ENCODE measurements at regions not wholly inside any gene's neighbourhood (a gene's known extent, or its start where the extent isn't known, plus 50 kb on each side); places are given as distances from the start of the nearest gene placed in this dataset.

- Histone ChIP-seq H3K79me2 (ENCODE audit: control insufficient read depth, insufficient read depth, low read length) (no peaks in the 10 kb centered on the region), H4K20me1 (ENCODE audit: control insufficient read depth, extremely low read depth, insufficient read depth, low read length) (no peaks in the 10 kb centered on the region), H3K9ac (ENCODE audit: control insufficient read depth, extremely low read depth, insufficient read depth, low read length) (no peak overlapping the region), H3K9me1 (ENCODE audit: control insufficient read depth, extremely low read depth, insufficient read depth, low read length) (no peaks in the 10 kb centered on the region), H3K4me2 (ENCODE audit: control insufficient read depth, extremely low read depth, insufficient read depth, low read depth, low read length) (no peak overlapping the region), H3K36me3 (ENCODE audit: control insufficient read depth in 2 of 2, extremely low read depth in 1 of 2, insufficient read depth in 2 of 2, low read length in 2 of 2) (no peaks in the 10 kb centered on the region), H2AFZ (ENCODE audit: control insufficient read depth, low read length) (no peak overlapping the region), H3K27ac (ENCODE audit: control insufficient read depth, insufficient read depth, low read length) (no peak overlapping the region), H3K4me1 (ENCODE audit: control insufficient read depth, extremely low read depth, insufficient read depth, low read length) (no peaks in the 10 kb centered on the region), H3K9me3 (ENCODE audit: control insufficient read depth, low read depth, low read length) (no peaks in the 10 kb centered on the region), H3K4me3 (ENCODE audit: control insufficient read depth in 2 of 3, extremely low read depth in 1 of 3, insufficient read depth in 2 of 3, low read depth in 1 of 3, low read length in 3 of 3) (no peak overlapping the region), H3K27me3 (ENCODE audit: control insufficient read depth, extremely low read depth, insufficient read depth, low read length) (no peaks in the 10 kb centered on the region)
- TF ChIP-seq EZH2 (IDR thresholded peaks at IDR 0.05; ENCODE audit: low read length): no peak
- TF ChIP-seq CTCF (optimal IDR thresholded peaks at IDR 0.05 in 1 of 3, IDR thresholded peaks at IDR 0.05 in 1 of 3, conservative IDR thresholded peaks at IDR 0.05 in 1 of 3; ENCODE audit: extremely low read depth in 1 of 3, insufficient read depth in 2 of 3, low read length in 3 of 3): no peak
- dilution Hi-C loops (cut with MboI; ENCODE audit: extremely low pct_ligation_motif_present, low sequenced_read_pairs): no loop called here
- FAIRE-seq (no peak), DNase-seq (ENCODE audit: low read depth, low spot score) (no peak)
Observed at GRCh38 chr2:183829931-183830330, 705.7 kb downstream of the NUP35 start.

DNA sequence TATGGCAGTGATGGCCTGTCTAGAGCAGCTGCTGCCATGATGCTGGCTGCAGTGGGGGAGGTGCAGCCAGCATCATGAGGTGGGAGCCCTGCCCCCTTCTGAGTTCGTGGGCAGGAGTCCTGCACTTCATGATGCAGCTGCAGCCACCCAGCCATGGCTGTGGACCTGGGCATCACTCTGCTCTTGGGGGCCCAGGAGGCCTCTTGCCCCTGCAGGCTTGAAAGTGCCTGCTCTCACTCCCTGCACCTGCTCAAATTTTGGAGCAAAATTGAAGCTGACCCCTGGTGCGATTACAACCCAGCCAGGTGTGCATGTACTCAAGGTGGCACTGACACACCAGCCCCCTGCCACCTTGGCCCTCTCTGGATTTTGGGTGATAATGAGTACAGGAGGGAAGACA is 712.9 kb downstream of the NUP35 start:
- Histone ChIP-seq H3K9me1 (ENCODE audit: control insufficient read depth, extremely low read depth, insufficient read depth, low read length) (no peaks in the 10 kb centered on the region), H3K27me3 (ENCODE audit: control insufficient read depth, extremely low read depth, insufficient read depth, low read length) (no peaks in the 10 kb centered on the region), H3K4me1 (ENCODE audit: control insufficient read depth, extremely low read depth, insufficient read depth, low read length) (no peaks in the 10 kb centered on the region), H3K4me2 (ENCODE audit: control insufficient read depth, extremely low read depth, insufficient read depth, low read depth, low read length) (no peak overlapping the region), H3K9me3 (ENCODE audit: control insufficient read depth, low read depth, low read length) (no peaks in the 10 kb centered on the region), H3K4me3 (ENCODE audit: control insufficient read depth in 2 of 3, extremely low read depth in 1 of 3, insufficient read depth in 2 of 3, low read depth in 1 of 3, low read length in 3 of 3) (no peak overlapping the region), H3K9ac (ENCODE audit: control insufficient read depth, extremely low read depth, insufficient read depth, low read length) (no peak overlapping the region), H4K20me1 (ENCODE audit: control insufficient read depth, extremely low read depth, insufficient read depth, low read length) (no peaks in the 10 kb centered on the region), H3K27ac (ENCODE audit: control insufficient read depth, insufficient read depth, low read length) (no peak overlapping the region), H2AFZ (ENCODE audit: control insufficient read depth, low read length) (no peak overlapping the region), H3K36me3 (ENCODE audit: control insufficient read depth in 2 of 2, extremely low read depth in 1 of 2, insufficient read depth in 2 of 2, low read length in 2 of 2) (no peaks in the 10 kb centered on the region), H3K79me2 (ENCODE audit: control insufficient read depth, insufficient read depth, low read length) (no peaks in the 10 kb centered on the region)
- dilution Hi-C loops (cut with MboI; ENCODE audit: extremely low pct_ligation_motif_present, low sequenced_read_pairs): no loop called here
- TF ChIP-seq EZH2 (IDR thresholded peaks at IDR 0.05; ENCODE audit: low read length) (no peak), CTCF (optimal IDR thresholded peaks at IDR 0.05 in 1 of 3, IDR thresholded peaks at IDR 0.05 in 1 of 3, conservative IDR thresholded peaks at IDR 0.05 in 1 of 3; ENCODE audit: extremely low read depth in 1 of 3, insufficient read depth in 2 of 3, low read length in 3 of 3) (no peak)
- no peak for DNase-seq (ENCODE audit: low read depth, low spot score)
- no peak for FAIRE-seq

Measured in keratinocyte (primary cell).